IPS DF 4.7 (cell line): ENCODE measurements at regions not wholly inside any gene's neighbourhood (a gene's known extent, or its start where the extent isn't known, plus 50 kb on each side); places are given as distances from the start of the nearest gene placed in this dataset.
"Not testable (repeated sequence)": the region's sequence is repeated elsewhere in the genome, so short reads cannot be mapped to it uniquely, and the experiment has no call there.

Experiments
- DNase-seq: peaks from one replicate; pipeline ENCODE4 v3.0.0-alpha.2; 2013; ENCODE audit warnings: low spot score; ENCODE audit errors: extremely low read depth

DNA sequence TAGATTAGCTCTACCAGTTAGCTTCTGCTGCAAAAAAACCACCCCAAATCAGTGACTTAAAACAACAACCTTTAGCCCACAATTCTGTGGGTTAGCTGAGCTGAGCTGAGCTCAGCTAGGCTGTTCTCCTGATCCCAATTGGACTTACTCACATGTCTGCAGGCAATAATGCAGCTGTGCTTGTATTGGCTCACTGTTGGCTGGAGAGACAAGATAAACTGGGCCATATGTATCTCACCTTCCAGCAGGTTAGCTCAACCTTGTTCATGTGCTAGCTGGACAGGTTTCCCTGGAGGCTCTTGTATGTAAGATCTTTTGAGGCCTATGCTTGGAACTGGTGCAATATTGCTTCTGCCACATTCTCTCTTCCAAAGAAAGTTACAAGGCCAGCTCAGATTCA, 261.5 kb upstream of the ADGRL3 start:
- DNase-seq, result no peak

DNA sequence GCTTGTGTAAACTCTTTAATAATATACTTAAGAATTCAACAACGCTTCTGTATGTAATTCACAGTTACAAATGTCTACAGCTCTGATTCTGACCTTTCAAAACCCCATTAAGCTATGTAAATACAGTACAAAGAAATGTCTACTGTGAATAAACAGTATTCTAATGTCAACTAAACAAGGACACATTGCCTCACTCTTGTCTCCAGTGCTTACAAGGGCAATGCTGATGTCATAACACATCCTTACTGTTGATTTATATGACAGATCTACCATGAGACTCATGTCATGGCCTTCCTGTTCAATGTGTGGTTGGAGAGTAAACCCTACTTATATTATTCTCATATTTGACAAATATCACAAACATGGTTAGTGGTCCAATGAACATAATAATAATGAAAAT, 256.1 kb upstream of the ADGRL3 start:
- DNase-seq, result no peak

GRCh38 chr4:60945641-60946040, 254.5 kb upstream of the ADGRL3 start:
- DNase-seq, result no peak

DNA sequence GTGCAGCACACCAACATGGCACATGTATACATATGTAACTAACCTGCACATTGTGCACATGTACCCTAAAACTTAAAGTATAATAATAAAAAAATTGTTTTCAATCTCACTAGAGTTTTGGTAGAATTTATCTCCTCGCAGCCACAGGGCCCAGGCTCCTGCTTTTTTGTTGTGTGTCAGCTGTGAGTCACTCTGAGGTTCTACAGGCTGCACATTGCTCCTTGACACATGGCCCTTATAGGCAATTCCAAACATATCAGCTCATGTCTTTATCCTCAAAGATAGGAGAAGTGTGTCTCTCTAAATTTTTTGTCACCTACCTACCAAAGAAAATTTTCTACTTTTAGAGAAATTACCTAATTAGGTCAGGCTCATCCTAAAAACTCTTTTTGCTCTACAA, 252.1 kb upstream of the ADGRL3 start:
- no peak for DNase-seq

DNA sequence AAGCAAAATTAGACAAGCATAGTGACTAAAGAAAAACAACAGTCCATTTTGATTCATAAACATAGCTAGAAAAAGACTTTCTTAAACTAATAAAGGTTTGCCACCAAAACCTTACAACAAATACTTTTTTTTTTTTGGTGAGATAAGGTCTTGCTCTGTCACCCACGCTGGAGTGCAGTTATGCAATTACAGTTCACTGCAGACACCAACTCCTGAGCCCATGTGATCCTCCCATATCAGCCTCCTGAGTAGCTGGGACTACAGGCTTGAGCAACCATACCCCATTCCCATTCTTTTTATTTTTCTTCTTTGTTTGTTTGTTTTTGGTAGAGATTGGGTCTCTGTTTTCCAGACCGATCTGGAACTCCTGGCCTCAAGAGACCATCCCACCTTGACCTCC, 247.2 kb upstream of the ADGRL3 start:
- DNase-seq, result no peak

GRCh38 chr4:60953826-60954225, 246.3 kb upstream of the ADGRL3 start:
- no peak for DNase-seq

- no peak for DNase-seq
Measured at GRCh38 chr4:60962286-60962685, 237.8 kb upstream of the ADGRL3 start.

- DNase-seq, result no peak
Measured at GRCh38 chr4:60981534-60981933, 218.6 kb upstream of the ADGRL3 start.

DNA sequence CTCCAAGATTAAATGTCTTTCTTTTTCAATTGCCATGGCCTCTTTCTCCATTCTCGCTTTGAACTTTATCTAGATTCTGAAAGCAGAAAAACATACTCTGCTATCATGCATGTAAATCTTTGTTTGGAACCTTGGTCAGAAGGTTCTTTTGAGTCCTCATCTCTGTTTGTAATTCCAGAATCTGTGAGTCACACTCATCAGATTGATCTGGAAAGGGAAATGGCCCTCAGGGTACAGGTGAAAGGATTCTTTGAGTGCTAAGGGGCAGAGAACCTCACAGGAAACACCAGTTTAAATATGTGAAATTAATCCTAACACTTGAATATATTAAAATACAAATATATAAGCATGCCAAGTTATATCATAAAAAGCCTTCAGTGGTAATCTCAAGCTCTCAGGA, 211.0 kb upstream of the ADGRL3 start:
- DNase-seq, result no peak

- DNase-seq, result no peak
Measured at GRCh38 chr4:60992037-60992436, 208.1 kb upstream of the ADGRL3 start.

DNA sequence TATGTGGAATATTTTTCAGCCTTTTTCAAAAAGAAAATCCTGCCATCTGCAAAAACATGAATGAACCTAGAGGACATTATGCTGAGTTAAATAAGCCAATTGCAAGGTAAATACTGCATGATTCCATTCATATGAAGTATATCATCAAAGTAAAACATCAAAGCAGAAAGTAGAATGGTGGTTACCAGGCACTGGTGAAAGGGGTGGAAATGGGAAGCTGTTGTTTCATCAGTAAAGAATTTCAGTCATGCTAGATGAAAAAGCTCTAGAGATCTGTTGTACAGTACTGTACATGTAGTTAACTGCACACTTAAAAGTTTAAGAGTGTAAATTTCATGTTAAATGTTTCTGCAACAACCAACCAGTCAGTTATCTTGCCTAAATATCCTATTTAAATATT, 196.8 kb upstream of the ADGRL3 start:
- DNase-seq, result no peak

DNA sequence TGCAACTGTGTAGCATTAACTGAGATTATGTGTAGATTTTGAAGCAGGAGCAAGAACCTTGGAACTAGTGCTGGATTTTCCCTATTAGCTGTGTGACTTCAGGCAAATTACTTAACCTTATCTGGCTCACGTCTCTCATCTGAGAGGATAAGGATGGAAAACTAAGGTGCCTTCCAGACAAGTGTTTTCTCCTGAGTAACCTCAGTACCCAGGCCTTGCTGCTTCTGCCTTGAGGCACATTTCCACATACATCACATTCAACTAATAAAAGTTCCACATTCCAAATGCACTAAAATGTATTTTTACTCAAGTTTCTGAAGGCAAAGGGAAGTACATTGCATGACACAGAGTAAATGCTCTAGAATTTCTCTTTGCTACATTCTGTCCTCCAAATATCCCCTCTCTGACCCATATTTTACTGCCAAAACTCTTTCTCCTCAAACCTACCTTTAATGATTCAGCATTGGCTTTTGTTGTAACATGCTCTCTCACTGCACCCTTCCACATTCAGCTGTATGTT, 195.4 kb upstream of the ADGRL3 start:
- DNase-seq, result no peak

DNA sequence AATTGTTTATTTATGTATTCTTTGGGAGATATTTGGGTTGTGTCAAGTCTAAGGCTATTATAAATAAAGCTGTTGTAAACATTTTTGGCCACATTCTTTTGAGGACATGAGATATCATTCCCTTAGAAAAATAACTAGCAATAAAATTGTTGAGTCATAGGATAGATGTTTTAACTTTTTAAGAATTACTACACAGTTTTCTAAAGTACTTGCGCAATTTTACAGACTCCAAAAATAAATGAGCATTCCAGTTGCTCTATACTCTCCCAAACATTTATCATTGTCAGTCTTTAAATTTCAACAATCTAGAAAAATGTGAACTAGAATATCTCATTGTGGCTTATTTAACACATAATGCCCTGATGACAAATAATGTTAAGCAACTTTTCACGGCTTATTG, 189.1 kb upstream of the ADGRL3 start:
- no peak for DNase-seq

GRCh38 chr4:61011936-61012335, 188.2 kb upstream of the ADGRL3 start:
- DNase-seq, result not testable (repeated sequence)

DNA sequence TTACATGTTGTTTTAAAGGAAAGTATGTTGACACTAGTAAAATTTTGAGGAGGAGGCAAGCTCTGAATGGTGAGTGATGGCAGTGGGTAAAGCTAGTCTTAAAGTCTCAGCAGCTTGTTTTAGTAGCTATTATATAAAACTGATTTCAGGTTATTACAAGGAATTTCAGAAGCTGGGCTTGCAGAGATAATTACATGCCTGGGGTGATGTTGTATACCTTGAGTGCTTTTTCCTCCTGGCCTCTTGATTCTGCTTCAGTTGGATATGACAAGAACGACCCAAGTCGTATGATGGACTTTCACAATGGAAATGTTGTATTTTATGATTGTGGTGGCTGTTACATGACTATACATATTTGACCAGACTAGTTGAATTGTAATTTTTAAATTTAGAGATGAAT, 175.5 kb upstream of the ADGRL3 start:
- DNase-seq, result no peak

GRCh38 chr4:61027939-61028338, 172.2 kb upstream of the ADGRL3 start:
- no peak for DNase-seq

- no peak for DNase-seq
Measured at GRCh38 chr4:61036071-61036684, 163.9 kb upstream of the ADGRL3 start.

- no peak for DNase-seq
Measured at GRCh38 chr4:61041527-61041926, 158.6 kb upstream of the ADGRL3 start.

GRCh38 chr4:61044837-61045236, 155.3 kb upstream of the ADGRL3 start:
- no peak for DNase-seq

- DNase-seq, result no peak
Measured at GRCh38 chr4:61049018-61049417, 151.1 kb upstream of the ADGRL3 start.

DNA sequence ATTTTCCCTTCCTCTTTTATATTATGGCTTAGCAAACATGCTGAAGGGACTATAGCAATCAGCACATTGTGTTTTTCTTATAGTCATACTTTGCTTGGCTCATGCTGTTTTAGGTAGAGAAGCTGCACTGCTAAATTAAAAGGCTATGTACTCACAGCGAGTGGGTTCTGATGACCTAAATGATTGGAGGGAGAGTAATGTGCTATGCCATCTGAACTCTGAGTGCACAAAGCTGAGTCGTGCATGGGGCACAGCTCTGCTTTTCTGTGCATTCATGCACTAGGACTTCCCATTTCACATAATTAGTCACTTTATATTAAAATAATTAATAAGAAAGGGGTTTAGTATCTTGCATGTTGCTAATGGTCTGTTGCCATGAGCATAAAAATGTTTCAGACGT, 132.7 kb upstream of the ADGRL3 start:
- DNase-seq, result no peak

GRCh38 chr4:61068060-61068459, 132.1 kb upstream of the ADGRL3 start:
- DNase-seq, result no peak

DNA sequence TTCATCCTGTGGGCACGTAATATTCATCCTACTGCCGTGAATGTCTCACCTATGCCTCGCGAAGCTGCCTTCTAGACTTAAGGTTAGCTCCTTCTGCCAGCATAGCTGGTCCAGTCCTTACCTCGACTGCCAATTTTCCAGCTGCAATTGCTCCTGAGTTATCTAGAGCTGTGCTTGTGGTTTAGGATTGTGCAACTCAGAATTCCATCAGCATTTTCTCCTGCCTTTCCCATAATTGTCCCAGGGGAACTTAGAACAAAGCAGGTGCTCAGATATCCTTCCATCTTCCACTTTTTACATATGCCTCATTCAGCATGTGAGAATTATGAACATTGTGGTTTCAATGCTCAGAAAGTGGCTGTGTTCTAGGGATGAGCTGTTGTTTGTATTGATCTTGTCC, 131.4 kb upstream of the ADGRL3 start:
- DNase-seq, result no peak

DNA sequence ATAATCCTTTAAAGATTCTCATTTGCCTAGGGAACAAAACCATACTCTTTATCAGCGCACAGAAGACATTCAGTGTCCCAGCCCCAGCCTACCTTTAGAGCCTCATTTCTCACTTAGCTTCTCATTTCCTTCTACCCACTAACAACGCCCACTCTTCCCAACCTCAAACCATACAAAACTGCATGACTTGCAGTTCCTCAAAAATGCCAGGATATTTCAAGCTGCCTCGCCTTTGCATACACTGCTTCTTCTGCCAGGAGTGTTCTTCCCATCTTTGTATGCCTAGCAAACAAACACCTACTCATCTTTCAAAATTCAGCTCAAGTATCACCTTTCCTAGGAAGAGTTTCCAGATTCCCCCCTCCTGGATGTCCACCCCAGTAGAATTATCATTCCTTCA, 129.9 kb upstream of the ADGRL3 start:
- no peak for DNase-seq
